ENCODE measurements at regions not wholly inside any gene's neighbourhood (a gene's known extent, or its start where the extent isn't known, plus 50 kb on each side); places are given as distances from the start of the nearest gene placed in this dataset.

- TF ChIP-seq CTCF (IDR thresholded peaks at IDR 0.05; ENCODE audit: low read depth, low read length) (no peak), EZH2phosphoT487 (IDR thresholded peaks at IDR 0.05; ENCODE audit: low read depth) (no peak)
Observed at GRCh38 chr1:106968644-106969043, 87.8 kb upstream of the PRMT6 start.

All from OCI-LY3 (cell line).